A673 (cell line): ENCODE measurements at regions not wholly inside any gene's neighbourhood (a gene's known extent, or its start where the extent isn't known, plus 50 kb on each side); places are given as distances from the start of the nearest gene placed in this dataset.

Source experiments
- BruUV-seq: library from RNA; stranded (reverse); fragments of 400-500 nt; replicated peaks from 2 replicates; lab custom pipeline; 2021; lab: Mats Ljungman, UMichigan
- CTCF ChIA-PET: fragments of 300-600 bp; sonication (Branson Sonifier 250); formaldehyde crosslinking; loops from one replicate; lab custom pipeline; 2022; ENCODE audit warnings: antibody characterized with exemption; lab: Charles Lee
- POLR2A ChIA-PET: fragments of 300-600 bp; sonication (Branson Sonifier 250); formaldehyde crosslinking; loops from one replicate; lab custom pipeline; 2022; ENCODE audit warnings: antibody characterized with exemption; ENCODE audit not compliant: low non-redundant PET; lab: Charles Lee
- DNase-seq: peaks from one replicate; pipeline ENCODE4 v3.0.0-alpha.2; 2015; ENCODE audit warnings: low spot score
- H3K27ac ChIP-seq: fragments of 200-600 bp; sonication (generic); 2 replicates; pipeline ENCODE4 v1.5.1; 2016; ENCODE audit warnings: mixed run types, low read depth, mild to moderate bottlenecking, mixed read lengths, antibody characterized with exemption, low read length; ENCODE audit not compliant: poor library complexity, severe bottlenecking
- H3K27me3 ChIP-seq: fragments of 200-600 bp; sonication (generic); replicated peaks from 2 replicates; pipeline ENCODE4 v1.6.1; 2017; ENCODE audit warnings: mixed run types, low read depth, mild to moderate bottlenecking, mixed read lengths, antibody characterized with exemption, low read length; ENCODE audit not compliant: insufficient read depth, poor library complexity
- H3K36me3 ChIP-seq: fragments of 200-600 bp; sonication (generic); 2 replicates; pipeline ENCODE4 v1.6.1; 2016; ENCODE audit warnings: mixed run types, mild to moderate bottlenecking, mixed read lengths, antibody characterized with exemption, low read length; ENCODE audit not compliant: insufficient read depth, poor library complexity, severe bottlenecking
- H3K4me1 ChIP-seq: fragments of 200-600 bp; sonication (generic); 2 replicates; pipeline ENCODE4 v1.6.1; 2017; ENCODE audit warnings: mixed run types, mild to moderate bottlenecking, mixed read lengths, antibody characterized with exemption, low read length; ENCODE audit not compliant: insufficient read depth, poor library complexity, severe bottlenecking
- H3K4me3 ChIP-seq: fragments of 200-600 bp; sonication (generic); 2 replicates; pipeline ENCODE4 v1.5.1; 2016; ENCODE audit warnings: low read depth, mixed run types, mild to moderate bottlenecking, mixed read lengths, low read length; ENCODE audit not compliant: poor library complexity, severe bottlenecking
- H3K9me3 ChIP-seq: fragments of 200-600 bp; sonication (generic); 2 replicates; pipeline ENCODE4 v1.6.1; 2016; ENCODE audit warnings: mixed run types, low read depth, mild to moderate bottlenecking, mixed read lengths, antibody characterized with exemption, low read length; ENCODE audit not compliant: poor library complexity, severe bottlenecking
- EZH2 ChIP-seq: fragments of 200-600 bp; sonication (generic); IDR thresholded peaks from 2 replicates; pipeline ENCODE4 v1.6.1; 2017; ENCODE audit warnings: borderline replicate concordance, low read depth, mild to moderate bottlenecking, mixed read lengths, antibody characterized with exemption, low read length; ENCODE audit not compliant: poor library complexity, severe bottlenecking
- intact Hi-C: fragments of 100-400 bp; cut with micrococcal nuclease; formaldehyde crosslinking; loops from one replicate; pipeline ENCODE4 v1.10.0; 2022; ENCODE audit not compliant: unreplicated experiment
- TF ChIP-seq, protein P1 (sequence below): fragments of 300-800, 200-600 bp; sonication (generic); conservative IDR thresholded peaks from 2 replicates; pipeline ENCODE4 v1.5.1; 2017; ENCODE audit warnings: low read depth, mild to moderate bottlenecking, antibody characterized with exemption, low read length, moderate library complexity, mixed read lengths

DNA sequence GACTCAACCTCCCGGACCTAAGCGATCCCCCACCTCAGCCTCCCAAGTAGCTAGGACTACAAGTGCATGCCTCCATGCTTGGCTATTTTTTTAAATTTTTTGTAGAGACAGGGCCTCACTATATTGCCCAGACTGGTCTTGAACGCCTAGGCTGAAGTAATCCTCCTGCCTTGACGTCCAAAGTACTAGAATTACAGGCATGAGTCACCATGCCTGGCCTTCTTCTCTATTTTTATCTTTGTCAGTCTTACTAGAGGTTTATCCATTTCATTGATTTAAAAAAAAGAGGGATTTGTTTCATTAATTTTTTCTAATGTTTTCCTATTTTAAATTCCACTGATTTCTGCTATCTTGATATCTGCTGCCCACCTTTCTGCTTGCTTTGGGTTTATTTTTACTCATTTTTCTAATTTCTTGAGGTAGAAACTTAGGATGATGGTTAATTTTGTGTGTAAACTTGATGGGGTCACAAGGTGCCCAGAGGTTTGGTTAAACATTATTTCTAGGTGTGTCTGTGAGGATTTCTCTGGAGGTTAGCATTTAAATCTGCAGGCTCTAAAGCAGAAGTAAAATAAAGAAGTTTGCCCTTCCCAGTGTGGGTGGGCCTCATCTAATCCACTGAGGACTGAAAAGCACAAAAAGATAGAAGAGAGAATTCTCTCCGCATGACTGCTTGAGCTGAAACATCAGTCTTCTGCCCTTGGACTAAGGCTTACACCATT, 116.2 kb upstream of the DCLK2 start:
- no peak overlapping the region for H3K4me3 ChIP-seq
- intact Hi-C loops = no loop called here
- no TSS peak for BruUV-seq
- H3K36me3 ChIP-seq = no peaks in the 10 kb centered on the region
- ChIA-PET POLR2A (no interaction called here), CTCF (no interaction called here)
- H3K4me1 ChIP-seq = no peaks in the 10 kb centered on the region
- peak; percentile 14 for DNase-seq
- TF ChIP-seq, protein P1, sequence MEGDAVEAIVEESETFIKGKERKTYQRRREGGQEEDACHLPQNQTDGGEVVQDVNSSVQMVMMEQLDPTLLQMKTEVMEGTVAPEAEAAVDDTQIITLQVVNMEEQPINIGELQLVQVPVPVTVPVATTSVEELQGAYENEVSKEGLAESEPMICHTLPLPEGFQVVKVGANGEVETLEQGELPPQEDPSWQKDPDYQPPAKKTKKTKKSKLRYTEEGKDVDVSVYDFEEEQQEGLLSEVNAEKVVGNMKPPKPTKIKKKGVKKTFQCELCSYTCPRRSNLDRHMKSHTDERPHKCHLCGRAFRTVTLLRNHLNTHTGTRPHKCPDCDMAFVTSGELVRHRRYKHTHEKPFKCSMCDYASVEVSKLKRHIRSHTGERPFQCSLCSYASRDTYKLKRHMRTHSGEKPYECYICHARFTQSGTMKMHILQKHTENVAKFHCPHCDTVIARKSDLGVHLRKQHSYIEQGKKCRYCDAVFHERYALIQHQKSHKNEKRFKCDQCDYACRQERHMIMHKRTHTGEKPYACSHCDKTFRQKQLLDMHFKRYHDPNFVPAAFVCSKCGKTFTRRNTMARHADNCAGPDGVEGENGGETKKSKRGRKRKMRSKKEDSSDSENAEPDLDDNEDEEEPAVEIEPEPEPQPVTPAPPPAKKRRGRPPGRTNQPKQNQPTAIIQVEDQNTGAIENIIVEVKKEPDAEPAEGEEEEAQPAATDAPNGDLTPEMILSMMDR = no peak
- TF ChIP-seq EZH2 = no peak
- H3K9me3 ChIP-seq = no peaks in the 10 kb centered on the region
- H3K27ac ChIP-seq = no peak overlapping the region
- H3K27me3 ChIP-seq = no peaks in the 10 kb centered on the region

DNA sequence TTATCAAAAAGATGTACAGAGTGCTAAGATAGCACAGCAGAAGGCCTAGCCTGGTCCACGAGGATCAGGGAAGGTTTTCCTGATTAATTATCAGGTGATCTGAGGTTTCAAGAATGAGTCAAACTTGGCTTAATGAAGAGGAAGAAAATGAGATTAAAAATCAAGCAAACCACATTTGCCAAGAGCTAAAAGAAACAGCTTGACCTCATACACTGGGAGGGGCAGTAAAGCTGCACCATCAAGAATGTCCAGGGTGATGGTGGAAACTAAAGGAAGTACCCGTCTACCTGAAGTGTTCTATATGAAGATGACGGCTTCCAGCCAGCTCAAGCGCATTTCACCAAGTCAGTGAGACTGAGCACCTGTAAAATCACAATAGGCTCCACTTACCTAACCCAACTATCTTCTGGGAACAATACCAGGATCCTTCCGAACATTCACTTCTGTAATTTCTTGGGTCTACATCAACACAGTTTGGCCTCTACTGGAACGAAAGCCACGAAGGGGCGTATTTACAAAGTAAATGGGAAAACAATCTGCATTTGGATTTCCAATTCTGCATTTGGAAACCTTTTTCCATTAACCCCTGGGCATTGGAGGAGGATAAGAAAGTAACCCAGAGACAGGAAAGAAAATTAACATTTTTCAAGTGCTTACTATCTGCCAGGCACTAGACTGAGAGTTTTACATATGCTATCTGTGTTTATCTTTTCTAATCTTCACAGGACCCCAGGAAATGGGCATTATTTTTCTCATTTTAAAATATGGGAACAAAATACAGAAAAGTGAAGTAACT, 114.0 kb upstream of the DCLK2 start:
- H3K36me3 ChIP-seq = no peaks in the 10 kb centered on the region
- no peak for DNase-seq
- intact Hi-C loops = no loop called here
- ChIA-PET CTCF (no interaction called here), POLR2A (no interaction called here)
- H3K4me3 ChIP-seq = no peak overlapping the region
- TF ChIP-seq, protein P1 = no peak
- TF ChIP-seq EZH2 = no peak
- no peaks in the 10 kb centered on the region for H3K27me3 ChIP-seq
- no peaks in the 10 kb centered on the region for H3K9me3 ChIP-seq
- BruUV-seq = no TSS peak
- H3K27ac ChIP-seq = no peak overlapping the region
- no peaks in the 10 kb centered on the region for H3K4me1 ChIP-seq

DNA sequence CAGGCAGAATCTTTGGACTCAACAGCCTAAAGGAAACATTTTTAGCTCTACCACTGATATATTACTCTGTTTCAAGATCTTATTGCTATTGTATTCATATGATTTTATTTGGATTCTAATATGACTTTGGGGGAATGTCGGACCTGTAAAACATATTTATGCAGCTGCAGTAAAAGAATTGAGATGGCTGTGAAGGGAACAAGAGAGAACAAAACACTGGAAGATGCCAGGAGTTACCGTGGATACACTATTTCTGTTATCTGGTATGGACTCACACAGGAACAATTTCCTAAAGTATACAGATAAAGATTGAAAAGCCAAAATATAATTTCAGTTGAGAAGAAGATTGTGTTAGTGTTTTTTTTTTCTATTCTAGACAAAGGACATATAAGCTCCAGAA, 113.0 kb upstream of the DCLK2 start:
- CTCF ChIA-PET = no interaction called here
- Histone ChIP-seq H3K27me3 (no peaks in the 10 kb centered on the region), H3K9me3 (no peaks in the 10 kb centered on the region), H3K4me1 (no peaks in the 10 kb centered on the region), H3K4me3 (no peak overlapping the region), H3K36me3 (no peaks in the 10 kb centered on the region), H3K27ac (no peak overlapping the region)
- TF ChIP-seq EZH2 = no peak
- TF ChIP-seq, protein P1 = no peak
- DNase-seq = no peak
- POLR2A ChIA-PET = no interaction called here
- no TSS peak for BruUV-seq
- intact Hi-C loops = no loop called here
